ENCODE measurements at regions not wholly inside any gene's neighbourhood (a gene's known extent, or its start where the extent isn't known, plus 50 kb on each side); places are given as distances from the start of the nearest gene placed in this dataset.

GRCh38 chr6:14489445-14489844 is 371.9 kb downstream of the CD83 start:
- POLR2A ChIA-PET, result no interaction called here
- intact Hi-C loops (cut with micrococcal nuclease; ENCODE audit: unreplicated experiment) (no loop called here), in situ Hi-C loops (cut with HindIII; ENCODE audit: low pct_unique_long_range_greater_than_20kb, low sequenced_read_pairs) (no loop called here)
- no peak for DNase-seq (ENCODE audit: low read depth, low spot score)
- Histone ChIP-seq H3K4me3 (ENCODE audit: low read depth in 2 of 2, low read length in 2 of 2) (no peak overlapping the region), H3K36me3 (ENCODE audit: control insufficient read depth, insufficient read depth, low read length) (no peaks in the 10 kb centered on the region), H3K27me3 (ENCODE audit: control insufficient read depth, insufficient read depth, low read length) (no peaks in the 10 kb centered on the region), H3K4me1 (ENCODE audit: control insufficient read depth, insufficient read depth, low read length) (no peaks in the 10 kb centered on the region), H3K9me3 (ENCODE audit: control insufficient read depth, insufficient read depth, low read depth, low read length) (no peaks in the 10 kb centered on the region), H3K27ac (ENCODE audit: low read length) (no peak overlapping the region)
- BruUV-seq (replicated peaks), result no TSS peak
- TF ChIP-seq POLR2AphosphoS5 (IDR thresholded peaks at IDR 0.05; ENCODE audit: low read depth, low read length), result no peak
- no peak for TF ChIP-seq TCF7L2 (IDR thresholded peaks at IDR 0.05; ENCODE audit: low read depth, low read length)
- no peak for TF ChIP-seq SIN3A (IDR thresholded peaks at IDR 0.05; ENCODE audit: borderline replicate concordance, insufficient read depth, low read depth, low read length)
- TF ChIP-seq REST (IDR thresholded peaks at IDR 0.05; ENCODE audit: insufficient read depth in 1 of 2, low read depth in 2 of 2, low read length in 1 of 2), result no peak
- TF ChIP-seq, protein P1, sequence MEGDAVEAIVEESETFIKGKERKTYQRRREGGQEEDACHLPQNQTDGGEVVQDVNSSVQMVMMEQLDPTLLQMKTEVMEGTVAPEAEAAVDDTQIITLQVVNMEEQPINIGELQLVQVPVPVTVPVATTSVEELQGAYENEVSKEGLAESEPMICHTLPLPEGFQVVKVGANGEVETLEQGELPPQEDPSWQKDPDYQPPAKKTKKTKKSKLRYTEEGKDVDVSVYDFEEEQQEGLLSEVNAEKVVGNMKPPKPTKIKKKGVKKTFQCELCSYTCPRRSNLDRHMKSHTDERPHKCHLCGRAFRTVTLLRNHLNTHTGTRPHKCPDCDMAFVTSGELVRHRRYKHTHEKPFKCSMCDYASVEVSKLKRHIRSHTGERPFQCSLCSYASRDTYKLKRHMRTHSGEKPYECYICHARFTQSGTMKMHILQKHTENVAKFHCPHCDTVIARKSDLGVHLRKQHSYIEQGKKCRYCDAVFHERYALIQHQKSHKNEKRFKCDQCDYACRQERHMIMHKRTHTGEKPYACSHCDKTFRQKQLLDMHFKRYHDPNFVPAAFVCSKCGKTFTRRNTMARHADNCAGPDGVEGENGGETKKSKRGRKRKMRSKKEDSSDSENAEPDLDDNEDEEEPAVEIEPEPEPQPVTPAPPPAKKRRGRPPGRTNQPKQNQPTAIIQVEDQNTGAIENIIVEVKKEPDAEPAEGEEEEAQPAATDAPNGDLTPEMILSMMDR (IDR thresholded peaks at IDR 0.05), result no peak
- CTCF ChIA-PET, result no interaction called here
- ATAC-seq, result no peak

- no peaks in the 10 kb centered on the region; the same call in 1 of the 2 replicates for H3K4me1 ChIP-seq (ENCODE audit: control insufficient read depth, insufficient read depth, low read length)
- in situ Hi-C loops (cut with HindIII; ENCODE audit: low pct_unique_long_range_greater_than_20kb, low sequenced_read_pairs) (no loop called here), intact Hi-C loops (cut with micrococcal nuclease; ENCODE audit: unreplicated experiment) (no loop called here)
- no peak overlapping the region for H3K4me3 ChIP-seq (ENCODE audit: low read depth in 2 of 2, low read length in 2 of 2)
- ATAC-seq (no peak), DNase-seq (ENCODE audit: low read depth, low spot score) (no peak)
- no peaks in the 10 kb centered on the region for H3K27me3 ChIP-seq (ENCODE audit: control insufficient read depth, insufficient read depth, low read length)
- no peak overlapping the region for H3K27ac ChIP-seq (ENCODE audit: low read length)
- H3K36me3 ChIP-seq (ENCODE audit: control insufficient read depth, insufficient read depth, low read length), result no peaks in the 10 kb centered on the region
- CTCF ChIA-PET, result no interaction called here
- H3K9me3 ChIP-seq (ENCODE audit: control insufficient read depth, insufficient read depth, low read depth, low read length), result no peaks in the 10 kb centered on the region
- TF ChIP-seq POLR2AphosphoS5 (IDR thresholded peaks at IDR 0.05; ENCODE audit: low read depth, low read length) (no peak), SIN3A (IDR thresholded peaks at IDR 0.05; ENCODE audit: borderline replicate concordance, insufficient read depth, low read depth, low read length) (no peak), REST (IDR thresholded peaks at IDR 0.05; ENCODE audit: insufficient read depth in 1 of 2, low read depth in 2 of 2, low read length in 1 of 2) (no peak), TCF7L2 (IDR thresholded peaks at IDR 0.05; ENCODE audit: low read depth, low read length) (no peak)
- TF ChIP-seq, protein P1 (IDR thresholded peaks at IDR 0.05), result no peak
- no TSS peak for BruUV-seq (replicated peaks)
- POLR2A ChIA-PET, result no interaction called here
Observed at GRCh38 chr6:14498748-14499147, 381.2 kb downstream of the CD83 start.
